Stomach (tissue), 4 donors: ENCODE measurements at regions not wholly inside any gene's neighbourhood (a gene's known extent, or its start where the extent isn't known, plus 50 kb on each side); places are given as distances from the start of the nearest gene placed in this dataset.

Experiments used
- EP300 ChIP-seq: sonication (generic); formaldehyde crosslinking; IDR thresholded peaks from one replicate; pipeline ENCODE4 v1.6.1; 2017; ENCODE audit warnings: antibody characterized with exemption
- POLR2A ChIP-seq, 4 donors: fragments of 450-650 bp; IDR thresholded peaks; one replicate each; pipeline ENCODE4 v1.6.1; 2016; ENCODE audit warnings: antibody characterized with exemption in 4 of 4, control low read depth in 2 of 4, mild to moderate bottlenecking in 1 of 4, moderate library complexity in 1 of 4
- TF ChIP-seq, protein P1 (sequence below), 7 experiments: fragments of 450-650 bp in 4 of 7; fragments of 200-600 bp in 3 of 7; sonication (generic) in 3 of 7; IDR thresholded peaks; one replicate each; pipeline ENCODE4 v1.5.1; 2016 to 2019; ENCODE audit warnings: antibody characterized with exemption in 7 of 7, control low read depth in 2 of 7, mild to moderate bottlenecking in 1 of 7

DNA sequence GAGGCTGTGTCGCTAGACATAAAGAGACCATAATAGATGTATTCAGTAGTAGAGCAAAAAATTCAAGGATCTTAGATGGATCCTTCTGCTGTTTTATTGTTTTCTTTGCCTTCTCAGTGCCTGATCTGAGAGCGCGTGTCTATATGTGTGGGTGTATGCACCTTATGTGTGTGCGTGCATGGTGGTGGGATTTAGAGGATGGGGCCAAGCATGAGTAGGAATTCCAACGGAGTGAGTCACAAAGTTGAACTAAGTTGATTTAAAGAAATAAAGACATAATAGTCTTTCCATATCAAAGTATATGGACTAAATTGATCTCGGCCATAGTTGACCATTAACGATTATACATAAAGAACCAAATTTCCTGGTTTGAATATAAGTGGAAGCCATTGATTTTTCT is 178.7 kb downstream of the CYYR1 start:
- TF ChIP-seq EP300 (no peak), POLR2A (IDR thresholded peaks at IDR 0.05) (no peak)
- TF ChIP-seq, protein P1, sequence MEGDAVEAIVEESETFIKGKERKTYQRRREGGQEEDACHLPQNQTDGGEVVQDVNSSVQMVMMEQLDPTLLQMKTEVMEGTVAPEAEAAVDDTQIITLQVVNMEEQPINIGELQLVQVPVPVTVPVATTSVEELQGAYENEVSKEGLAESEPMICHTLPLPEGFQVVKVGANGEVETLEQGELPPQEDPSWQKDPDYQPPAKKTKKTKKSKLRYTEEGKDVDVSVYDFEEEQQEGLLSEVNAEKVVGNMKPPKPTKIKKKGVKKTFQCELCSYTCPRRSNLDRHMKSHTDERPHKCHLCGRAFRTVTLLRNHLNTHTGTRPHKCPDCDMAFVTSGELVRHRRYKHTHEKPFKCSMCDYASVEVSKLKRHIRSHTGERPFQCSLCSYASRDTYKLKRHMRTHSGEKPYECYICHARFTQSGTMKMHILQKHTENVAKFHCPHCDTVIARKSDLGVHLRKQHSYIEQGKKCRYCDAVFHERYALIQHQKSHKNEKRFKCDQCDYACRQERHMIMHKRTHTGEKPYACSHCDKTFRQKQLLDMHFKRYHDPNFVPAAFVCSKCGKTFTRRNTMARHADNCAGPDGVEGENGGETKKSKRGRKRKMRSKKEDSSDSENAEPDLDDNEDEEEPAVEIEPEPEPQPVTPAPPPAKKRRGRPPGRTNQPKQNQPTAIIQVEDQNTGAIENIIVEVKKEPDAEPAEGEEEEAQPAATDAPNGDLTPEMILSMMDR (IDR thresholded peaks at IDR 0.05): no peak
